Chondrocyte (in vitro differentiated cells): ENCODE measurements at regions not wholly inside any gene's neighbourhood (a gene's known extent, or its start where the extent isn't known, plus 50 kb on each side); places are given as distances from the start of the nearest gene placed in this dataset.
A peak's percentile ranks its signal among the peaks of the same experiment; 100 is the strongest.
"Not testable (repeated sequence)": the region's sequence is repeated elsewhere in the genome, so short reads cannot be mapped to it uniquely, and the experiment has no call there.

Source experiments
- DNase-seq: peaks from one replicate; pipeline ENCODE4 v3.0.0; 2021; ENCODE audit warnings: mixed read lengths, low spot score
- H3K27ac Mint-ChIP-seq: one replicate; pipeline ENCODE4 v1.8.0; 2021; ENCODE audit warnings: mild to moderate bottlenecking, moderate library complexity, mixed read lengths; ENCODE audit not compliant: unreplicated experiment
- H3K27me3 Mint-ChIP-seq: 2 replicates; pipeline ENCODE4 v1.8.0; 2021; ENCODE audit warnings: low read depth, mixed read lengths
- H3K36me3 Mint-ChIP-seq: 2 replicates; pipeline ENCODE4 v1.8.0; 2021; ENCODE audit warnings: low read depth, mixed read lengths
- H3K4me1 Mint-ChIP-seq: 2 replicates; pipeline ENCODE4 v1.8.0; 2021; ENCODE audit warnings: low read depth, mild to moderate bottlenecking, mixed read lengths
- H3K4me3 Mint-ChIP-seq: one replicate; pipeline ENCODE4 v1.8.0; 2021; ENCODE audit warnings: mild to moderate bottlenecking, moderate library complexity, mixed read lengths; ENCODE audit not compliant: unreplicated experiment
- H3K9me3 Mint-ChIP-seq: 2 replicates; pipeline ENCODE4 v1.8.0; 2021; ENCODE audit warnings: low read depth, mixed read lengths
- TF ChIP-seq, protein P1 (sequence below): fragments of 200-600 bp; sonication (generic); IDR thresholded peaks from 2 replicates; pipeline ENCODE4 v1.5.0; 2021; ENCODE audit warnings: antibody characterized with exemption, mild to moderate bottlenecking, moderate library complexity

DNA sequence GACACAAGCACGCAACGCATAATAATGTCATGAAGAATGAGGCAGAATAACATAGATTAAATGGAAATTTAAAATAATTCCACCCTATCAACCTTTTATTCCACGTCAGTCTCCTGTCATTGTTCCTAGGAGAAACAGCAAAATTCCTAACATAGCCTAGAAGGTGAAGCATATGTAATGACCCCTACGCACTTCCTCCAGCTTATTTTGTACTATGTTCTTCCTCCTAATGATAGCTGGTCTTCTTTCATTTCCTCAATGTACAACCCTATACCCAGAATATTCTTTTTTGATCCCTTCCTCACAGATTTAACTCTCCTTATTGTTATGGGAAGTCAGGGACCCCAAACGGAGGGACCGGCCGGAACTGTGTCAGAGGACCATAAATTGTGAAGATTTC lies 122.0 kb upstream of the CARMIL1 start:
- peaks cover 18% of the 10 kb centered on the region for H3K9me3 Mint-ChIP-seq
- no peak for DNase-seq
- no peak overlapping the region for H3K4me3 Mint-ChIP-seq
- H3K27me3 Mint-ChIP-seq, result no peaks in the 10 kb centered on the region
- H3K36me3 Mint-ChIP-seq, result peaks cover 18% of the 10 kb centered on the region
- H3K4me1 Mint-ChIP-seq, result peaks cover 52% of the 10 kb centered on the region
- TF ChIP-seq, protein P1, sequence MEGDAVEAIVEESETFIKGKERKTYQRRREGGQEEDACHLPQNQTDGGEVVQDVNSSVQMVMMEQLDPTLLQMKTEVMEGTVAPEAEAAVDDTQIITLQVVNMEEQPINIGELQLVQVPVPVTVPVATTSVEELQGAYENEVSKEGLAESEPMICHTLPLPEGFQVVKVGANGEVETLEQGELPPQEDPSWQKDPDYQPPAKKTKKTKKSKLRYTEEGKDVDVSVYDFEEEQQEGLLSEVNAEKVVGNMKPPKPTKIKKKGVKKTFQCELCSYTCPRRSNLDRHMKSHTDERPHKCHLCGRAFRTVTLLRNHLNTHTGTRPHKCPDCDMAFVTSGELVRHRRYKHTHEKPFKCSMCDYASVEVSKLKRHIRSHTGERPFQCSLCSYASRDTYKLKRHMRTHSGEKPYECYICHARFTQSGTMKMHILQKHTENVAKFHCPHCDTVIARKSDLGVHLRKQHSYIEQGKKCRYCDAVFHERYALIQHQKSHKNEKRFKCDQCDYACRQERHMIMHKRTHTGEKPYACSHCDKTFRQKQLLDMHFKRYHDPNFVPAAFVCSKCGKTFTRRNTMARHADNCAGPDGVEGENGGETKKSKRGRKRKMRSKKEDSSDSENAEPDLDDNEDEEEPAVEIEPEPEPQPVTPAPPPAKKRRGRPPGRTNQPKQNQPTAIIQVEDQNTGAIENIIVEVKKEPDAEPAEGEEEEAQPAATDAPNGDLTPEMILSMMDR, result no peak
- H3K27ac Mint-ChIP-seq, result peak overlapping the region; percentile 79

GRCh38 chr6:25157842-25158241 lies 121.3 kb upstream of the CARMIL1 start:
- H3K27me3 Mint-ChIP-seq, result no peaks in the 10 kb centered on the region
- DNase-seq, result no peak
- no peak overlapping the region for H3K27ac Mint-ChIP-seq
- H3K4me3 Mint-ChIP-seq, result no peak overlapping the region
- H3K36me3 Mint-ChIP-seq, result peaks cover 18% of the 10 kb centered on the region
- peaks cover 52% of the 10 kb centered on the region for H3K4me1 Mint-ChIP-seq
- TF ChIP-seq, protein P1, result no peak
- peaks cover 18% of the 10 kb centered on the region for H3K9me3 Mint-ChIP-seq

GRCh38 chr6:25160134-25160533 lies 119.0 kb upstream of the CARMIL1 start:
- not testable (repeated sequence) for H3K27ac Mint-ChIP-seq, H3K27me3 Mint-ChIP-seq, DNase-seq, H3K4me3 Mint-ChIP-seq
- Mint-ChIP-seq H3K4me1 (peaks cover 41% of the 10 kb centered on the region), H3K36me3 (peaks cover 18% of the 10 kb centered on the region), H3K9me3 (peaks cover 23% of the 10 kb centered on the region)

GRCh38 chr6:25165177-25165576 lies 114.0 kb upstream of the CARMIL1 start:
- TF ChIP-seq, protein P1, result no peak
- DNase-seq, result no peak
- Mint-ChIP-seq H3K27me3 (no peaks in the 10 kb centered on the region), H3K9me3 (peaks cover 10% of the 10 kb centered on the region), H3K4me3 (peak overlapping the region; percentile 55), H3K36me3 (peaks cover 6% of the 10 kb centered on the region), H3K27ac (no peak overlapping the region), H3K4me1 (peaks cover 58% of the 10 kb centered on the region)

- TF ChIP-seq, protein P1, result no peak
- Mint-ChIP-seq H3K27ac (peak overlapping the region; percentile 67), H3K36me3 (peaks cover 4% of the 10 kb centered on the region), H3K4me3 (peak overlapping the region; percentile 58), H3K27me3 (no peaks in the 10 kb centered on the region), H3K4me1 (peaks cover 63% of the 10 kb centered on the region), H3K9me3 (peaks cover 9% of the 10 kb centered on the region)
- no peak for DNase-seq
Measured at GRCh38 chr6:25165800-25166199, 113.4 kb upstream of the CARMIL1 start.

GRCh38 chr6:25166955-25167748 lies 112.0 kb upstream of the CARMIL1 start:
- peaks cover 5% of the 10 kb centered on the region for H3K9me3 Mint-ChIP-seq
- TF ChIP-seq, protein P1, result no peak
- peaks cover 70% of the 10 kb centered on the region for H3K4me1 Mint-ChIP-seq
- peak overlapping the region; percentile 38 for H3K27ac Mint-ChIP-seq
- H3K27me3 Mint-ChIP-seq, result no peaks in the 10 kb centered on the region
- no peak for DNase-seq
- no peak overlapping the region for H3K4me3 Mint-ChIP-seq
- no peaks in the 10 kb centered on the region for H3K36me3 Mint-ChIP-seq
